Effector memory CD8-positive, alpha-beta T cell (primary cell): ENCODE measurements at regions not wholly inside any gene's neighbourhood (a gene's known extent, or its start where the extent isn't known, plus 50 kb on each side); places are given as distances from the start of the nearest gene placed in this dataset.
"Not testable (repeated sequence)": the region's sequence is repeated elsewhere in the genome, so short reads cannot be mapped to it uniquely, and the experiment has no call there.

ENCODE experiments used
- ATAC-seq: fragments of 150-1000 bp; cut with Tn5 transposase; replicated peaks from 2 replicates; pipeline ENCODE4 v1.10.0; 2021; ENCODE audit warnings: mild to moderate bottlenecking, moderate library complexity
- DNase-seq, 3 experiments: peaks; one replicate each; pipeline ENCODE4 v3.0.0; 2021
- H3K27ac Mint-ChIP-seq, 2 donors: one replicate each; pipeline ENCODE4 v1.8.0; 2022; ENCODE audit warnings: mild to moderate bottlenecking in 2 of 2, mixed read lengths in 2 of 2, moderate library complexity in 2 of 2
- H3K27me3 Mint-ChIP-seq, 2 donors: one replicate each; pipeline ENCODE4 v1.8.0; 2022; ENCODE audit warnings: mixed read lengths in 2 of 2
- H3K36me3 Mint-ChIP-seq: one replicate; pipeline ENCODE4 v1.8.0; 2022; ENCODE audit warnings: mild to moderate bottlenecking, moderate library complexity, mixed read lengths; ENCODE audit not compliant: insufficient read depth
- H3K4me1 Mint-ChIP-seq, 2 donors: one replicate each; pipeline ENCODE4 v1.8.0; 2022; ENCODE audit warnings: low read depth in 2 of 2, mixed read lengths in 2 of 2
- H3K4me3 Mint-ChIP-seq, 2 donors: one replicate each; pipeline ENCODE4 v1.8.0; 2022; ENCODE audit warnings: mild to moderate bottlenecking in 2 of 2, mixed read lengths in 2 of 2, moderate library complexity in 2 of 2
- H3K9me3 Mint-ChIP-seq, 2 donors: one replicate each; pipeline ENCODE4 v1.8.0; 2022; ENCODE audit warnings: mixed read lengths in 2 of 2

DNA sequence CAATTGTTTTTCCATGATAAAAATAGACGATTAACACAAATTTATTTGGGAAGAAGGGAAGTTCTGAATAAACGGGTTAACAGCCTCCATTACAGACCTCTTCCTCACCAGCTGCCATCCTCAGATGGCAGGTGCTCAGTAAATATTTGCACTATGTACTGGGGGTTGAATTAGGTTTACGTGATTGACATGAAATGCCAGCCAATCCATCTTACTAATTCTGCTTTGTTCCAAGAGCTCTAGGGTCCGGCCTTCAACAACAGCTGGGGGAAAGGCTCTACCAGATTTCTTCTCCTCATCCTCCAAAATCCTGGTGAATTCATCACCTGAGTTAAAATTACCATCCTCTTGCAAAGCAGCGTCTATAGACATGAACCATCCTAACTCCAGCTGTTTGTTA, 104.6 kb downstream of the MTX3 start:
- no peaks in the 10 kb centered on the region for H3K4me1 Mint-ChIP-seq
- H3K36me3 Mint-ChIP-seq: no peaks in the 10 kb centered on the region
- no peak overlapping the region for H3K27ac Mint-ChIP-seq
- ATAC-seq (no peak), DNase-seq (no peak)
- H3K4me3 Mint-ChIP-seq: no peak overlapping the region
- no peaks in the 10 kb centered on the region for H3K9me3 Mint-ChIP-seq
- peaks cover 5 to 22% of the 10 kb centered on the region in 2 donors for H3K27me3 Mint-ChIP-seq

DNA sequence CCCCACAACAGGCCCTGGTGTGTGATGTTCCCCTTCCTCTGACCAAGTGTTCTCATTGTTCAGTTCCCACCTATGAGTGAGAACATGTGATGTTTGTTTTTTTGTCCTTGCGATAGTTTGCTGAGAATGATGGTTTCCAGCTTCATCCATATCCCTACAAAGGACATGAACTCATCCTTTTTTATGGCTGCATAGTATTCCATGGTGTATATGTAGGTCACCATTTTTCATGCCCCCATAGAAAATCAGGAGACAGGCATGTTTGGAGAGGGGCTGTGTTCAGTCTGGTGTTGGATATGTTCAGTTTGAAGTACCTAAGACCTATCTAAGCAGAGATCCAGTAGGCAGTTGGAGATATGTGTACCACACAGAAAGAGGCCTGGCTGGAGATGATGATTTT, 111.2 kb downstream of the MTX3 start:
- H3K4me3 Mint-ChIP-seq, H3K9me3 Mint-ChIP-seq, H3K27ac Mint-ChIP-seq, H3K4me1 Mint-ChIP-seq, DNase-seq, H3K27me3 Mint-ChIP-seq, ATAC-seq, H3K36me3 Mint-ChIP-seq: not testable (repeated sequence)

DNA sequence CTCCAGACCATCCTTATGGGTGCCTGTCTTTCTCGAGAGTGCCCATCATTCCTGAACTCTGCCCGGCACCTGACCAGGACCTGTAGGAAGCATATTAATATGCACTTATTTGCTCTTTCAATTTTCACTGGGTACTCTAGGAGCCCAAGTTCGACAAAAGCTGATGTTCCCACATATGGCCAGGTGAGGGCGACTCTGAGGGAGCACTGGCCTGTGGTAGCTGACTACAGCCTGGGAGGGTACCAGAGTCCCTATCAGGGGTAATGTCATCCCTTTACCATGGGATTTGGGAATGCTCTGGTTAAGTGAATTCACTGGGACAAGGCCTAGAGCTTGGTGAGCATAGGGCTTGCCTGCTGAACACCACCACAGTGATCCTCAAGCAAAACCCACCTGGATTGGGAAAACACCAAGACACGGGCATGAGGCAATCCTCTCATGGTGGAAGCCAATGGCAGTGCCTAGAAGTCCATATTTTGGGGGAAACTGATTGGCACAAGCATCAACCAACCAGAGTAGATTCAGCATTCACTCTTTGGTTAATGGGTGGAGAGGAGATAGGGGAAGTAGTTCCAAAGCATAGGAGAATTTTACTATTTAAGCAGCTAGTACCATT, 112.2 kb downstream of the MTX3 start:
- Mint-ChIP-seq H3K4me3 (no peak overlapping the region), H3K36me3 (no peaks in the 10 kb centered on the region), H3K4me1 (no peaks in the 10 kb centered on the region), H3K9me3 (no peaks in the 10 kb centered on the region), H3K27ac (no peak overlapping the region), H3K27me3 (peaks cover 6 to 14% of the 10 kb centered on the region in 2 donors)
- no peak for DNase-seq
- ATAC-seq: no peak

DNA sequence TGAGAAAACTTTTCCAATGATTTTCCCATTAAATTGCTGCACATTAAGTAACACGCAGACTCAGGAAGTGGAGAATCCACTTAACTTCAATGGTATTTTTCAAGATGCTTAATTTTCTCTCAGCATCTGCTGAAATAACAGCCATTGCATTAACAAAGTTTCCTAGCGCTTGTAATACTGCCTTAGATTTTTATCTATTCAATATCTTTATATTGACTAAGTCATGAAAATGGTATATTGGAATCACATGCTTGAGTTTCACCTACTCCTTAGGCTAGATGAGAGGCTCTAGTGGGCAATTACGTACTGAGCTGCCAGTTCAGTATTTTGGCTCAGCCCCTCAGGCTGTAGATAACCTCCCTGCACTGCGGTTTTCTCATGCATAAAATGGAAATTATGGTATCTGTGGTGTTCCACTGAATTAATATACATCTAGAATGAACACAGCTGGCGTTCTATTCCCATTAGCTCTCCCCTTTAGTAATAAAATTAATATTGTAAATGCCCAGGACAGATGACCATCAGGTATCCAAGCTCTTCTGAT, 112.9 kb downstream of the MTX3 start:
- Mint-ChIP-seq H3K4me1 (no peaks in the 10 kb centered on the region), H3K36me3 (no peaks in the 10 kb centered on the region), H3K9me3 (no peaks in the 10 kb centered on the region), H3K27me3 (peaks cover 6 to 21% of the 10 kb centered on the region in 2 donors), H3K4me3 (no peak overlapping the region), H3K27ac (no peak overlapping the region)
- DNase-seq: no peak
- ATAC-seq: no peak

DNA sequence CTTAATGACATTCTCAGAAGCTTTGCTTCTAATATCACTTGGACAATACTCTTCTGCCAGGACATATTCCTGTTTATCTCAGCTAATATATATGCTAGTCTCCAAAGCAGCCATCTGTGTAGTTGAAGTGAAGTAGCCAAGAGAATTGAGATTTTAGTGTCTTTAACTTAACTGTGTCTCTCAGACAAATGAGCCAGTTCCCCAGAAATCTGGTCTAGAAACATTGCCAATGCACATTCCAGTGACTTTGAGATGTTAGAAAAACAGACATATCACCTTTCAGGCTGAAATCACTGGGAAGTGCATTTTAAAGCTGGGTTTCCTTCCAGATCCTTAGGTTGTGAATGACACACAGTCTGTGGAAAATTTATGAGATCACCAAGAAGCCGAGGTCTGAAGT, 114.6 kb downstream of the MTX3 start:
- Mint-ChIP-seq H3K4me3 (no peak overlapping the region), H3K36me3 (no peaks in the 10 kb centered on the region), H3K9me3 (no peaks in the 10 kb centered on the region), H3K4me1 (no peaks in the 10 kb centered on the region), H3K27ac (no peak overlapping the region), H3K27me3 (peaks cover 7 to 37% of the 10 kb centered on the region in 2 donors)
- no peak for DNase-seq
- no peak for ATAC-seq

DNA sequence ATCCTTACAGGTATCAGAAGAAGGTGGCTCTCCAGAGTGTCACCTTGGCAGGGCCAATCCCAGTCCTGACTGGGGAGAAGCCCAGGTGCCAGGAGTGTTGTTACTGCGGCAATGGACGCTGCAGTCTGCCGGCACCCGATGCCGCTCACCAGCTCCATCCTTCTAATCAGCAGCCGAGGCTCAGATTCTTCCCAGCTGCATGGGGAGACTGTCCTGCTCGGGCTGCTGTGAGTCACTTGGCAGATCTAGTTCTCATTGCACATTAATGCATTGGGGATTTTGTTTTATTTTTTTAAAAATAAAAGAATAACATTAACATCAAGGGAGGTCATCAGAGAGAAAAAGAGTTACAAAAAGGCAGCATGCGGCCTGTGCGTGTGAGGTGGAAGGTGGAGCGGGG, 115.8 kb downstream of the MTX3 start:
- Mint-ChIP-seq H3K36me3 (no peaks in the 10 kb centered on the region), H3K27me3 (peaks cover 19 to 49% of the 10 kb centered on the region in 2 donors), H3K9me3 (no peaks in the 10 kb centered on the region), H3K4me3 (no peak overlapping the region), H3K4me1 (no peaks in the 10 kb centered on the region), H3K27ac (no peak overlapping the region)
- DNase-seq: no peak
- no peak for ATAC-seq

DNA sequence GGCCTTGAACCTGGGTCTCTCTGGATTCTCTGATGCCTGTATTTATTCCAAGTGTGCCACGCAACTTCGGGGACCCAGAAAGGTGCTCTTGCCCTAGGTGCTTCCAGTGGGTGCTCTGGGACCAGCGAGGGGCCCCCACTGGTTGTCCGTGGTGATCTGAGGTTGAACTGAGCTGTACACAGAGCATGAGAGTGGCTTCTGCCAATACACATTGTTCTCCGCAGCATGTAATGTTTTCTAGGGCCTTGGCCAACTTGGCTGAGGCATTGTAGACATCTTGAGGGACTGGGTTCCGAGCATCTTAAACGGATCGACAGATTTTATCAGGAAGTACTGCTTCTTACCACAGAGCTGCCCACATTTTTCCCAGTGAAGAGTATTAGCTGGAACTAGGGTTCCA, 117.9 kb downstream of the MTX3 start:
- Mint-ChIP-seq H3K4me3 (no peak overlapping the region), H3K36me3 (no peaks in the 10 kb centered on the region), H3K4me1 (no peaks in the 10 kb centered on the region), H3K27me3 (peaks cover 32 to 69% of the 10 kb centered on the region in 2 donors), H3K27ac (no peak overlapping the region), H3K9me3 (no peaks in the 10 kb centered on the region)
- ATAC-seq: no peak
- no peak for DNase-seq

DNA sequence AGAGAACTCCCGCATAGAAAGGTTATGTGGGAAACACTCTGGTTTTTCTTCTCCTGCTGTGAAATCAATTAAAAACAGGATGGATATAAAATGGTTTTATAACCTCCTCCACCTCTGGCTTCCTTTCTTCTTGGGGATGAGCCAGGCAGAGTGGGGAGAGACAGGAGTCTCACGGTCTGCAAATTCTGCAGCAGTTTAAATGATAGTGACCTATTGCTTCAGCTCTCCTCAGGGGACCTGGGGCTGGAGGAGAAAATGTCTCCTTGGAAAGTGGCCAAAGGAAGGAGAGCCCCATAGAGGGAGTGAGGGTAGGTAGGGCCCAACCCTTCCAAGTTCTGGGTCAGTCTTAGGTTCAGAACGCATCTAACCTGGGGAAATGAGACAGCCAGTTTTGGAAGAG, 118.8 kb downstream of the MTX3 start:
- Mint-ChIP-seq H3K27me3 (peaks cover 40 to 78% of the 10 kb centered on the region in 2 donors), H3K4me1 (no peaks in the 10 kb centered on the region), H3K36me3 (no peaks in the 10 kb centered on the region), H3K9me3 (no peaks in the 10 kb centered on the region), H3K27ac (no peak overlapping the region), H3K4me3 (no peak overlapping the region)
- DNase-seq (no peak), ATAC-seq (no peak)

DNA sequence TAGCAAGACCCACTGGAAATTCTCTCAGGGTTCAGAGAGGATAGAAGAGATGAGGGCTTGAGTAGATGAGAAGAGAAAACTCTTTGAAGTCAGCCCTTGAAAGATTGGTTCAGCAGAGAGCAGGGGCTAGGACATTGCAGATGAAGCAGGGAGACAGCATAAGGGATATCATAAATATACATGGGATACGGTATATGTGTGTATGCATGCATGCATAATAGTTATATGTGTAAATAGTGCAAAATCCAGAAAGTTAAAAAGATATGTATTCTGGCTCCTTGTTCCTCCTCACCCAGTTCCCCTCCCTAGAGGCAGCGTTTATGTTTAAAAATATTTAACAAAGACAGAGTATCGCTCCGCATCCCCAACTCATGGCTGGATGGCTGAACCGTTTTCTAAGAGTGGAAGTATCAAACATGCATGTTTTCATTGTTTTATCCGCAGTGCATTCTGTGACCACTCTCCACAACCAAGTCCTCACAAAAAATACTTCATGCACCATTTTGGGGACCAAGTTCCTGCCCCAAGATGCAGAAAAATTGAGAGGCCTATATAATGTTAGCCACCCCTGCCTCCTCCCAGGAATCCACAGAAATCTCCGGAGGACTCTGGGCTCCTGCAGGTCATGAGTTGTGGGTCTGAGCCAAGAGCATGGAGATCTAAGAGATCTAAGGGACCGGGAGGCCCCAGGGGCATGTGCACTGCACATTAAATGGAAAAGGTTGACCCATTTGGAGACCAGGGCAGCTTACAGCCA, 119.5 kb downstream of the MTX3 start:
- ATAC-seq (no peak), DNase-seq (no peak)
- Mint-ChIP-seq H3K9me3 (no peaks in the 10 kb centered on the region), H3K27ac (no peak overlapping the region), H3K27me3 (peaks cover 44 to 85% of the 10 kb centered on the region in 2 donors), H3K36me3 (no peaks in the 10 kb centered on the region), H3K4me3 (no peak overlapping the region), H3K4me1 (no peaks in the 10 kb centered on the region)

DNA sequence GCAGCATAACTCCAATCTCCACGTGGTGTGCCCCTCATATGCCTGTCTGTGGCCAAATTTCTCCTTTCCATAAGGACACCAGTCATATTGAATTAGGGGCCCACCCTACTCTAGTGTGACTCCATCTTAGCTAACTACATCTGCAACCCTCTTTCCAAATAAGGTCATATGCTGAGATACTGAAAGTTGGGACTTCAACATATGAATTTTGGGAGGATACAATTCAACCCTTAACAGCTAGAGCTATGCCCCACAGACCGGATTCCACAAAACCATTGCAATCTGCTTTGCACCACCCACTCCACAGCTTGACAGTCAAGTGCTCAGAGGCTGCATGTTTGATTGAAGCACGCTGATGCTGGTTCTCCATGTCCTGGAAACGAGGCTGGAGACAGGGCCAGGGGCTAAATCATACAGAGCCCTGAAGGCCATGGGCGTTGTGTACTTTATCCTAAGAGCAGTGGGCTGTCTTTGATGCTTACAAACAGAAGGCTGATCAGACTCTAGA, 122.8 kb downstream of the MTX3 start:
- H3K4me1 Mint-ChIP-seq: no peaks in the 10 kb centered on the region
- H3K36me3 Mint-ChIP-seq: no peaks in the 10 kb centered on the region
- no peak overlapping the region for H3K4me3 Mint-ChIP-seq
- H3K27ac Mint-ChIP-seq: no peak overlapping the region
- ATAC-seq: no peak
- DNase-seq: no peak
- peaks cover 46 to 78% of the 10 kb centered on the region in 2 donors for H3K27me3 Mint-ChIP-seq
- H3K9me3 Mint-ChIP-seq: no peaks in the 10 kb centered on the region

DNA sequence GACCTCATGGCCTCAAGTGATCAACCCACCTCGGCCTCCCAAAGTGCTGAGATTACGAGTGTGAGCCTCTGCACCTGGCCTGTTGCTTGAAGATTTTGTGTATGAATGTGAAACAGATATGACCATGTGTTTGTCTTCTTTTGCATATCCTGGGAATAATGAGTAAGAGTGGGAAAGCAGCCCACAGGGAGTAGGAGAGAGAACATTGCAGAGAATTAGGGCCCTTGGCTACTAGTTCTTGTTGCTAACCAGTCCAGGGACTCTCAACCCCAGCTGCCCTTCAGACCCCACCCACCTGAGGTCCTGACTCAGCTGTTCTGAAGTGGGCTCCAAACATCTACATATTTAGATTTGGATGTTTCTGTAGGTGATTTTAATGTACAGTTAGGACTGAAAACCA, 125.5 kb downstream of the MTX3 start:
- Mint-ChIP-seq H3K27me3 (peaks cover 36 to 53% of the 10 kb centered on the region in 2 donors), H3K9me3 (no peaks in the 10 kb centered on the region), H3K4me1 (no peaks in the 10 kb centered on the region), H3K4me3 (no peak overlapping the region), H3K27ac (no peak overlapping the region), H3K36me3 (no peaks in the 10 kb centered on the region)
- ATAC-seq (no peak), DNase-seq (no peak)

DNA sequence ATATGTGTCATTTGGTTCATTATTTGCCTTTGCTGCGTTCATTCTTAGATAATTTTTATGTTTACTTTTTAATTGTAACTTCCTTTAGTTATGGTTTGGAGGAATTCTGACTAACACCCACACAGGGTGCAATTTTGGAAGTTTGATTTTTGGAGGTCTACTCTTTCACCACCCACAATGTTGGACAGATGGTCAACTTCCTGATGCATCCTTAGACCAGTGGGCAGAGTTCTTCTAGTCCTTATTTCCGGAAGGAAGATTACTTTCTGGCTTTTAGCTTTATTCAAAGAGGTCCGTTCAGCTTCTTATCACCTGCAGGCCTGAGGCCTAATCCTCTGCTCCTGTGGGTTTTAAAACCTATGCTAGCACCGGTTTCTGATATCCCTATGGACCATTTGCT, 126.7 kb downstream of the MTX3 start:
- Mint-ChIP-seq H3K27me3 (peaks cover 25 to 41% of the 10 kb centered on the region in 2 donors), H3K27ac (no peak overlapping the region), H3K36me3 (no peaks in the 10 kb centered on the region), H3K9me3 (no peaks in the 10 kb centered on the region), H3K4me1 (no peaks in the 10 kb centered on the region), H3K4me3 (no peak overlapping the region)
- ATAC-seq (no peak), DNase-seq (no peak)

DNA sequence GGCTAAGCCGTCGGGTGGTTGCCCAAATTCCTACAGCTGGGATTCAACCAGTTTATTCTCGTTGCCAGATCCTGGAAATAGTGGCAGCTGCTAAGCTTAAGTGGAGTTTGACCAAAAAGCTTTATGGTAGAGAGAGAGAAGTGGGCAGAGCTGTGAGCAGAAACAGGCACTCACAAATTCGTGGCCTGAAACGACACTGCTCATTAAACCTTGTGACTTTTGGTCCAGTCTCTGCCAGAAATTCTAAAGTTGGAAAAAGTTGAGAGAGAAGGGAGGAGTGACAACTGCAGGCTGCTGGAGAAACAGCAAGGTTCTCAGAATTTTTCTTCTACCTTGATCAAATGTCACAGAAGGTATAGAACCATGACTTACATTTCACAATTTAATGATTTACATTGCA, 131.5 kb downstream of the MTX3 start:
- no peaks in the 10 kb centered on the region for H3K36me3 Mint-ChIP-seq
- H3K27me3 Mint-ChIP-seq: no peaks in the 10 kb centered on the region
- no peak for ATAC-seq
- H3K4me3 Mint-ChIP-seq: no peak overlapping the region
- no peak for DNase-seq
- H3K4me1 Mint-ChIP-seq: no peaks in the 10 kb centered on the region
- no peaks in the 10 kb centered on the region for H3K9me3 Mint-ChIP-seq
- H3K27ac Mint-ChIP-seq: no peak overlapping the region

DNA sequence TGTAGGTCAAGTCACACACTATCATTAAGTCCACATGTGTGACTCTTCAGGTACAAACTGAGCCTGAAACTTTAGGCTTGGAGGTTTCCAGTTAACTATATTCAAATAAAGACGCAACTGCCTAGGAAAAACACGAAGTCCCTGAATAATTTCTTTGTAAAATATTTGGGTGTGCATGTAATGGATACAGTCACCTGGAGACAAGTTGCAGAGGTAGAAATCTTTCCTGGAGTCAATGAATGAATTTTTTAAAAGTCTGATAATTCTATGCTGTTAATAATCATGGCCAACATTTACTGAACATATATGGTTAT, 132.7 kb downstream of the MTX3 start:
- Mint-ChIP-seq H3K27ac (no peak overlapping the region), H3K4me1 (no peaks in the 10 kb centered on the region), H3K36me3 (no peaks in the 10 kb centered on the region), H3K4me3 (no peak overlapping the region), H3K9me3 (no peaks in the 10 kb centered on the region), H3K27me3 (no peaks in the 10 kb centered on the region)
- no peak for ATAC-seq
- no peak for DNase-seq
